ENCODE measurements at regions not wholly inside any gene's neighbourhood (a gene's known extent, or its start where the extent isn't known, plus 50 kb on each side); places are given as distances from the start of the nearest gene placed in this dataset.

DNA sequence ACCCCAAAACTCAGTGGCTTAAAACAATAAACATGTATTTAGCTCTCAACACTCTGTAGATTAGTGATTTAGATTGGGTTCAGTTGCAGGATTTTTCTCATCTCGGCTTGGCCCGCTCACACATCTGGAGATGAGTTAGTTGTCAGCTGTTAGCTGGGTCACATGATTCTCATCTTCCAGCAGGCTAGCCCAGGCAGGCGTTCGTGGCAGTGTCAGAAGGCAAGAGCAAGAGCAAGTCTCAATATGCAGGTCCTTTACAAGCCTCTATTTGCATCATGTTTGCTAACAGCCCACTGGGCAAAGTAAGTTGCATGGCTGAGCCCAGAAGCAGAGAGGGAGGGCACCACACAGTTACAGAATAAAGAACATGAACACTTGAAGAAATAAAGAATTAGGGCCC is 83.6 kb upstream of the MYLIP start:
- TF ChIP-seq, protein P1, sequence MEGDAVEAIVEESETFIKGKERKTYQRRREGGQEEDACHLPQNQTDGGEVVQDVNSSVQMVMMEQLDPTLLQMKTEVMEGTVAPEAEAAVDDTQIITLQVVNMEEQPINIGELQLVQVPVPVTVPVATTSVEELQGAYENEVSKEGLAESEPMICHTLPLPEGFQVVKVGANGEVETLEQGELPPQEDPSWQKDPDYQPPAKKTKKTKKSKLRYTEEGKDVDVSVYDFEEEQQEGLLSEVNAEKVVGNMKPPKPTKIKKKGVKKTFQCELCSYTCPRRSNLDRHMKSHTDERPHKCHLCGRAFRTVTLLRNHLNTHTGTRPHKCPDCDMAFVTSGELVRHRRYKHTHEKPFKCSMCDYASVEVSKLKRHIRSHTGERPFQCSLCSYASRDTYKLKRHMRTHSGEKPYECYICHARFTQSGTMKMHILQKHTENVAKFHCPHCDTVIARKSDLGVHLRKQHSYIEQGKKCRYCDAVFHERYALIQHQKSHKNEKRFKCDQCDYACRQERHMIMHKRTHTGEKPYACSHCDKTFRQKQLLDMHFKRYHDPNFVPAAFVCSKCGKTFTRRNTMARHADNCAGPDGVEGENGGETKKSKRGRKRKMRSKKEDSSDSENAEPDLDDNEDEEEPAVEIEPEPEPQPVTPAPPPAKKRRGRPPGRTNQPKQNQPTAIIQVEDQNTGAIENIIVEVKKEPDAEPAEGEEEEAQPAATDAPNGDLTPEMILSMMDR (conservative IDR thresholded peaks at IDR 0.05; ENCODE audit: low read depth, low read length), result no peak
- no peak for TF ChIP-seq EZH2phosphoT487 (IDR thresholded peaks at IDR 0.05; ENCODE audit: borderline replicate concordance, low read length)
